Right lobe of liver (tissue), 4 donors: ENCODE measurements at regions not wholly inside any gene's neighbourhood (a gene's known extent, or its start where the extent isn't known, plus 50 kb on each side); places are given as distances from the start of the nearest gene placed in this dataset.

Experiments
- POLR2A ChIP-seq: fragments of 450-650 bp; IDR thresholded peaks from one replicate; pipeline ENCODE4 v1.6.1; 2017; ENCODE audit warnings: antibody characterized with exemption, mild to moderate bottlenecking
- TF ChIP-seq, protein P1 (sequence below), 4 donors: fragments of 200-600 bp in 3 of 4; fragments of 450-650 bp in 1 of 4; IDR thresholded peaks; one replicate each; pipeline versions ENCODE4 v1.5.1 to v1.8.0; 2016 to 2022; ENCODE audit warnings: antibody characterized with exemption in 4 of 4, mild to moderate bottlenecking in 2 of 4
- donor health status: DM: no; HTN: no; CAD: no.
- donor health status: DM: no; HTN: no; CAD: no.
- donor health status: DM: no; HTN: yes; CAD: no.

DNA sequence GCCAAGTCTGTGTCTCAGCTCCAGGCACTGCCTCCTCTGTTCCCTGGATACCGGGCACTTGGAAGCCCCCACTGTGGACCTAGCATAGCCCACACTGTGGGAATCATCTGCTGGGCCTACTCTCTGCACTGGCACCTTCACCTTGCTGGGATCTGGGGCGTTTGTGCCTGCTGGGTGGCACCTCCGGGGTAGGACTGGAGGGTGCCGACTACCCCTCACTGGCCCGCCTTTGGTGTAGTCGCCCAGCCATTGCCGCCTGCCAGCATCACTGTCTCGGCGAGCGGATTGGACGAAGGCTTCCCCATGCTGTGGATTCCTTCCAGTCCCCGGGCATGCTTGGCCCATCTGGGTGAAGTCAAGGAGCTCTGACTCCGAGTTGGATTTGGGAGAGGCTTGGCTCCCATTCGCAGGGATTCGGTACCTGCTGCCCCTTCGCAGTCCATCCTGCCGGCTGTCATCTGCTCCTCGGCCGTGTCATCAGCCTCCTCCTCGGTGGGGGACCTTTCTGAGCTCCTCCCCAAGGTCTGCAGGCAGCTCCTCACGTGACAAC is 180.6 kb upstream of the HDAC4 start:
- TF ChIP-seq, protein P1, sequence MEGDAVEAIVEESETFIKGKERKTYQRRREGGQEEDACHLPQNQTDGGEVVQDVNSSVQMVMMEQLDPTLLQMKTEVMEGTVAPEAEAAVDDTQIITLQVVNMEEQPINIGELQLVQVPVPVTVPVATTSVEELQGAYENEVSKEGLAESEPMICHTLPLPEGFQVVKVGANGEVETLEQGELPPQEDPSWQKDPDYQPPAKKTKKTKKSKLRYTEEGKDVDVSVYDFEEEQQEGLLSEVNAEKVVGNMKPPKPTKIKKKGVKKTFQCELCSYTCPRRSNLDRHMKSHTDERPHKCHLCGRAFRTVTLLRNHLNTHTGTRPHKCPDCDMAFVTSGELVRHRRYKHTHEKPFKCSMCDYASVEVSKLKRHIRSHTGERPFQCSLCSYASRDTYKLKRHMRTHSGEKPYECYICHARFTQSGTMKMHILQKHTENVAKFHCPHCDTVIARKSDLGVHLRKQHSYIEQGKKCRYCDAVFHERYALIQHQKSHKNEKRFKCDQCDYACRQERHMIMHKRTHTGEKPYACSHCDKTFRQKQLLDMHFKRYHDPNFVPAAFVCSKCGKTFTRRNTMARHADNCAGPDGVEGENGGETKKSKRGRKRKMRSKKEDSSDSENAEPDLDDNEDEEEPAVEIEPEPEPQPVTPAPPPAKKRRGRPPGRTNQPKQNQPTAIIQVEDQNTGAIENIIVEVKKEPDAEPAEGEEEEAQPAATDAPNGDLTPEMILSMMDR (IDR thresholded peaks at IDR 0.05): no peak
- no peak for TF ChIP-seq POLR2A
